Ishikawa (cell line): ENCODE measurements at regions not wholly inside any gene's neighbourhood (a gene's known extent, or its start where the extent isn't known, plus 50 kb on each side); places are given as distances from the start of the nearest gene placed in this dataset.

Experiments used
- CEBPB ChIP-seq: IDR thresholded peaks from 2 replicates; pipeline ENCODE4 v1.6.1; 2012
- CREB1 ChIP-seq: IDR thresholded peaks from 2 replicates; pipeline ENCODE4 v1.6.1; 2012; ENCODE audit warnings: low read depth
- EGR1 ChIP-seq: IDR thresholded peaks from 2 replicates; pipeline ENCODE4 v1.6.1; 2012
- EP300 ChIP-seq: IDR thresholded peaks from 2 replicates; pipeline ENCODE4 v1.6.1; 2012; ENCODE audit warnings: borderline replicate concordance
- FOXM1 ChIP-seq: IDR thresholded peaks from 2 replicates; pipeline ENCODE4 v1.6.1; 2012; ENCODE audit warnings: low read depth, borderline replicate concordance
- MAX ChIP-seq: IDR thresholded peaks from 2 replicates; pipeline ENCODE4 v1.6.1; 2012
- NFIC ChIP-seq: IDR thresholded peaks from 2 replicates; pipeline ENCODE4 v1.6.1; 2012
- RAD21 ChIP-seq: IDR thresholded peaks from 2 replicates; pipeline ENCODE4 v1.6.1; 2012; ENCODE audit warnings: low read depth
- REST ChIP-seq: IDR thresholded peaks from 2 replicates; pipeline ENCODE4 v1.6.1; 2012; ENCODE audit warnings: low read depth, mild to moderate bottlenecking
- TAF1 ChIP-seq: IDR thresholded peaks from 2 replicates; pipeline ENCODE4 v1.6.1; 2012; ENCODE audit warnings: low read depth, mild to moderate bottlenecking
- TCF12 ChIP-seq: IDR thresholded peaks from 2 replicates; pipeline ENCODE4 v1.6.1; 2012; ENCODE audit warnings: low read depth
- TEAD4 ChIP-seq: IDR thresholded peaks from 2 replicates; pipeline ENCODE4 v1.6.1; 2012
- USF1 ChIP-seq: IDR thresholded peaks from 2 replicates; pipeline ENCODE4 v1.6.1; 2012
- YY1 ChIP-seq: IDR thresholded peaks from 2 replicates; pipeline ENCODE4 v1.6.1; 2012; ENCODE audit warnings: low read depth
- ZBTB7A ChIP-seq: IDR thresholded peaks from 2 replicates; pipeline ENCODE4 v1.6.1; 2012; ENCODE audit warnings: low read depth

- TF ChIP-seq TAF1 = no peak
- no peak for TF ChIP-seq MAX
- no peak for TF ChIP-seq REST
- no peak for TF ChIP-seq ZBTB7A
- TF ChIP-seq USF1 = no peak
- no peak for TF ChIP-seq TEAD4
- TF ChIP-seq FOXM1 = no peak
- TF ChIP-seq YY1 = no peak
- TF ChIP-seq CEBPB = no peak
- TF ChIP-seq TCF12 = no peak
- TF ChIP-seq EP300 = no peak
- no peak for TF ChIP-seq CREB1
- TF ChIP-seq NFIC = no peak
- no peak for TF ChIP-seq RAD21
- TF ChIP-seq EGR1 = no peak
These were observed 649.6 kb downstream of the SLITRK1 start for GRCh38 chr13:83232626-83233025.

GRCh38 chr13:83229574-83230305, 652.5 kb downstream of the SLITRK1 start:
- no peak for TF ChIP-seq TEAD4
- no peak for TF ChIP-seq NFIC
- no peak for TF ChIP-seq REST
- TF ChIP-seq CREB1 = no peak
- no peak for TF ChIP-seq YY1
- TF ChIP-seq RAD21 = no peak
- no peak for TF ChIP-seq USF1
- TF ChIP-seq TCF12 = no peak
- TF ChIP-seq ZBTB7A = no peak
- TF ChIP-seq EP300 = no peak
- TF ChIP-seq MAX = no peak
- TF ChIP-seq FOXM1 = no peak
- no peak for TF ChIP-seq CEBPB
- no peak for TF ChIP-seq TAF1
- TF ChIP-seq EGR1 = no peak

- TF ChIP-seq EP300 (no peak), TEAD4 (no peak), CEBPB (no peak), USF1 (no peak), FOXM1 (no peak), EGR1 (no peak), RAD21 (no peak), TCF12 (no peak), NFIC (no peak), MAX (no peak), CREB1 (no peak), REST (no peak), YY1 (no peak), ZBTB7A (no peak)
These were observed 658.7 kb downstream of the SLITRK1 start for GRCh38 chr13:83223546-83223945.
